Left colon (tissue), 2 donors: ENCODE measurements at regions not wholly inside any gene's neighbourhood (a gene's known extent, or its start where the extent isn't known, plus 50 kb on each side); places are given as distances from the start of the nearest gene placed in this dataset.
A peak's percentile ranks its signal among the peaks of the same experiment; 100 is the strongest.

ENCODE experiments used
- ATAC-seq: fragments of 200-7000 bp; cut with Tn5 transposase; one replicate; pipeline ENCODE4 v1.9.1; 2020; ENCODE audit warnings: mild to moderate bottlenecking, moderate library complexity
- DNase-seq, 2 donors: peaks; one replicate each; pipeline ENCODE4 v3.0.0-alpha.2; 2020
- intact Hi-C, 2 donors: fragments of 100-400 bp; cut with DNase I in 1 of 2; cut with micrococcal nuclease in 1 of 2; formaldehyde crosslinking; loops; one replicate each; pipeline versions ENCODE4 v1.11.2 to v1.14.0; 2022; cut with DNase I, micrococcal nuclease
- donor health status: DM: no; HTN: no; CAD: no.
- donor health status: DM: yes; HTN: yes; CAD: no.

DNA sequence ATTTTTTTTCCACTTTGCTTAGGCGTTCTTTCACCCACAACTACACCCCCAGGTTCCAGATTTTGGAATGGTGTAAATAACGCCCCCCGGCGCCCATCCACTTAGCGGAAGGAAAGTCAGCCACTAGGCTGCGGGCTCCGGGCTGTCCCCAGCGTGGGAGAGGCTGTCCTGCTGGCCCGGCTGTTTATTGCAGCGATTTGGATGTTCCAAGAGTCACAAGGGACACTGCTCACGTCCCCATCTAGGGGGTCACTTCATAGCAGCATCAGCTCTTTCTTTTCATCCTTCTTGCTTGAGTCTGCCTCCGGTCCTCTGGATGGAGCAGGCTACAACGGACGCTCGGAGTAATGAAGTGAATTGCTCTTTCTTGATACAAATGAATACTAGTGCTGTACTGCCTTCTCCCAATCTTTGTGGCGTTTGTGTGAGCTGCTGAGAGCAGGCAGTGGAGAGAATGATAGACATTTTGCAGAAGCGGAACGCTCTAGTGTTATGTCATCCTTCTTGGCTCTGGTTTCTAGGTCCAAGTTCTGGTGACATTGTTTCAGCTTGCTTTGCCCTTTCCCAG is 50.7 kb upstream of the PAIP2B start:
- DNase-seq (peak; percentile 33 to 39), ATAC-seq (peak; percentile 32)
- intact Hi-C loops: no loop called here

GRCh38 chr2:71277147-71277475 is 50.2 kb upstream of the PAIP2B start:
- DNase-seq: no peak
- ATAC-seq: no peak
- intact Hi-C loops: no loop called here

DNA sequence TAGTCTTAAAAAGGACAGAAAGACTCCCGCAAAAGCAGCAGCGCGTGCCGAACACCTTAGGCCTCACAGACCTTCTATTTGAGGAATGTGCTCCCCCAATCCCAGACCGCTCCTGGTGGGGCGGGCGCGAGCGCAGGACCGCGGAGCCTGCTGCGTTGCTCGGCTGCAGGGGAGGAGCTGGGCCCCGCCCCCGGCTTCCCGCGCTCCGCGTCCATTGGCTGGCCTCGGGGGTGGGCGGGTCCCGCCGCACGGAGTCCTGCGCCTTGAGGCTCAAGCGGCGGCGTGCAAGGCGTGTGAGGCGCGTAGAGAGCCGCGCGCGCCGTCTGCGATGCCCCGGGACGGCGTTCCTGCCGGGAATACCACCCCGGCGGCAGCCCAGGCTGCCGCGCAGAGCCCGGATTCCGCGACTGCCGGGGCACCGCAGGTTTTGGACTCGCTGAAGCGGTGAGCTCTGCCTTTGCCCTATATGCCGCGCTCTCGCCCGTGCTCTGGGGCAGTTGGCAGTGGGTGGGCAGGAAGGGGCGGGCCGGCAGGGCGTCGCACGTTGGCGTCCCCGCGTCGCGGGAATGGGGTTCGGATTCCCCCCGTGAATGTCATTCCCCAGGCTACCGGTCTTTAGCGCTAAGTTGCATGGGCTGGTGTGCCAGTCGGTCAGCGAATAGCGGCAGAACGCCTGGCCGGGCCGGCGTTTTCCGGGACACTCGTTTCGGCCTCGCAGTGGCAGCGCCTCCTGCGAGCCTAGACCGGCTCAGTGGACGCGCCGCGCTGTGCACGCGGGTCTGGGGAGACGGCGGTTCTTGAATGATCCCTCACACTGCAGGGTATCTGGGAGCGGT is 49.6 kb upstream of the PAIP2B start:
- intact Hi-C loops: no loop called here
- peak; percentile 81 to 93 for DNase-seq
- peak; percentile 100 for ATAC-seq
